ENCODE measurements at regions not wholly inside any gene's neighbourhood (a gene's known extent, or its start where the extent isn't known, plus 50 kb on each side); places are given as distances from the start of the nearest gene placed in this dataset.

GRCh38 chr4:14583331-14583730 is 418.9 kb upstream of the CPEB2 start:
- no peak overlapping the region for H3K27ac ChIP-seq (ENCODE audit: low read depth, low read length)

GRCh38 chr4:14583752-14584151 is 418.5 kb upstream of the CPEB2 start:
- Histone ChIP-seq H3K27ac (ENCODE audit: low read depth, low read length) (no peak overlapping the region), H3K9ac (ENCODE audit: low read length) (no peak overlapping the region), H3K4me1 (ENCODE audit: control insufficient read depth, insufficient read depth, low read length) (no peaks in the 10 kb centered on the region), H3K36me3 (ENCODE audit: control insufficient read depth, insufficient read depth, low read length) (no peaks in the 10 kb centered on the region), H3K4me3 (ENCODE audit: low read length) (no peak overlapping the region), H3K27me3 (ENCODE audit: control insufficient read depth, insufficient read depth, low read length) (no peaks in the 10 kb centered on the region)

More at GRCh38 chr4:14583331-14583730, 418.9 kb upstream of the CPEB2 start:
- Histone ChIP-seq H3K36me3 (ENCODE audit: control insufficient read depth, insufficient read depth, low read length) (no peaks in the 10 kb centered on the region), H3K4me1 (ENCODE audit: control insufficient read depth, insufficient read depth, low read length) (no peaks in the 10 kb centered on the region), H3K27me3 (ENCODE audit: control insufficient read depth, insufficient read depth, low read length) (no peaks in the 10 kb centered on the region), H3K4me3 (ENCODE audit: low read length) (no peak overlapping the region), H3K9ac (ENCODE audit: low read length) (no peak overlapping the region)

- Histone ChIP-seq H3K27ac (ENCODE audit: low read depth, low read length) (no peak overlapping the region), H3K9ac (ENCODE audit: low read length) (no peak overlapping the region), H3K27me3 (ENCODE audit: control insufficient read depth, insufficient read depth, low read length) (no peaks in the 10 kb centered on the region), H3K4me3 (ENCODE audit: low read length) (no peak overlapping the region), H3K4me1 (ENCODE audit: control insufficient read depth, insufficient read depth, low read length) (no peaks in the 10 kb centered on the region), H3K36me3 (ENCODE audit: control insufficient read depth, insufficient read depth, low read length) (no peaks in the 10 kb centered on the region)
Measured at GRCh38 chr4:14592950-14593349, 409.3 kb upstream of the CPEB2 start.

- no peaks in the 10 kb centered on the region for H3K27me3 ChIP-seq (ENCODE audit: control insufficient read depth, insufficient read depth, low read length)
- H3K4me1 ChIP-seq (ENCODE audit: control insufficient read depth, insufficient read depth, low read length), result no peaks in the 10 kb centered on the region
- no peak overlapping the region for H3K4me3 ChIP-seq (ENCODE audit: low read length)
- no peak overlapping the region for H3K9ac ChIP-seq (ENCODE audit: low read length)
- H3K36me3 ChIP-seq (ENCODE audit: control insufficient read depth, insufficient read depth, low read length), result no peaks in the 10 kb centered on the region
- H3K27ac ChIP-seq (ENCODE audit: low read depth, low read length), result no peak overlapping the region
Measured at GRCh38 chr4:14596028-14596427, 406.3 kb upstream of the CPEB2 start.

GRCh38 chr4:14596437-14596836 is 405.8 kb upstream of the CPEB2 start:
- H3K4me1 ChIP-seq (ENCODE audit: control insufficient read depth, insufficient read depth, low read length), result no peaks in the 10 kb centered on the region
- no peak overlapping the region for H3K27ac ChIP-seq (ENCODE audit: low read depth, low read length)
- H3K36me3 ChIP-seq (ENCODE audit: control insufficient read depth, insufficient read depth, low read length), result no peaks in the 10 kb centered on the region
- no peak overlapping the region for H3K9ac ChIP-seq (ENCODE audit: low read length)
- H3K4me3 ChIP-seq (ENCODE audit: low read length), result no peak overlapping the region
- H3K27me3 ChIP-seq (ENCODE audit: control insufficient read depth, insufficient read depth, low read length), result no peaks in the 10 kb centered on the region

GRCh38 chr4:14596904-14597303 is 405.4 kb upstream of the CPEB2 start:
- Histone ChIP-seq H3K9ac (ENCODE audit: low read length) (no peak overlapping the region), H3K27me3 (ENCODE audit: control insufficient read depth, insufficient read depth, low read length) (no peaks in the 10 kb centered on the region), H3K4me1 (ENCODE audit: control insufficient read depth, insufficient read depth, low read length) (no peaks in the 10 kb centered on the region), H3K27ac (ENCODE audit: low read depth, low read length) (no peak overlapping the region), H3K36me3 (ENCODE audit: control insufficient read depth, insufficient read depth, low read length) (no peaks in the 10 kb centered on the region), H3K4me3 (ENCODE audit: low read length) (no peak overlapping the region)

- H3K9ac ChIP-seq (ENCODE audit: low read length), result no peak overlapping the region
- no peak overlapping the region for H3K27ac ChIP-seq (ENCODE audit: low read depth, low read length)
- H3K4me3 ChIP-seq (ENCODE audit: low read length), result no peak overlapping the region
- H3K4me1 ChIP-seq (ENCODE audit: control insufficient read depth, insufficient read depth, low read length), result peaks cover 4% of the 10 kb centered on the region
- H3K27me3 ChIP-seq (ENCODE audit: control insufficient read depth, insufficient read depth, low read length), result no peaks in the 10 kb centered on the region
- no peaks in the 10 kb centered on the region for H3K36me3 ChIP-seq (ENCODE audit: control insufficient read depth, insufficient read depth, low read length)
Measured at GRCh38 chr4:14602206-14602605, 400.1 kb upstream of the CPEB2 start.

GRCh38 chr4:14607001-14607400 is 395.3 kb upstream of the CPEB2 start:
- peaks cover 7% of the 10 kb centered on the region for H3K4me1 ChIP-seq (ENCODE audit: control insufficient read depth, insufficient read depth, low read length)
- no peak overlapping the region for H3K9ac ChIP-seq (ENCODE audit: low read length)
- H3K36me3 ChIP-seq (ENCODE audit: control insufficient read depth, insufficient read depth, low read length), result no peaks in the 10 kb centered on the region
- no peak overlapping the region for H3K27ac ChIP-seq (ENCODE audit: low read depth, low read length)
- H3K27me3 ChIP-seq (ENCODE audit: control insufficient read depth, insufficient read depth, low read length), result no peaks in the 10 kb centered on the region
- no peak overlapping the region for H3K4me3 ChIP-seq (ENCODE audit: low read length)

- Histone ChIP-seq H3K27ac (ENCODE audit: low read depth, low read length) (no peak overlapping the region), H3K4me3 (ENCODE audit: low read length) (no peak overlapping the region), H3K9ac (ENCODE audit: low read length) (no peak overlapping the region), H3K36me3 (ENCODE audit: control insufficient read depth, insufficient read depth, low read length) (no peaks in the 10 kb centered on the region), H3K4me1 (ENCODE audit: control insufficient read depth, insufficient read depth, low read length) (peaks cover 7% of the 10 kb centered on the region), H3K27me3 (ENCODE audit: control insufficient read depth, insufficient read depth, low read length) (no peaks in the 10 kb centered on the region)
Measured at GRCh38 chr4:14607578-14607977, 394.7 kb upstream of the CPEB2 start.

- no peak overlapping the region for H3K27ac ChIP-seq (ENCODE audit: low read depth, low read length)
- no peak overlapping the region for H3K9ac ChIP-seq (ENCODE audit: low read length)
- H3K4me1 ChIP-seq (ENCODE audit: control insufficient read depth, insufficient read depth, low read length), result peaks cover 7% of the 10 kb centered on the region
- H3K27me3 ChIP-seq (ENCODE audit: control insufficient read depth, insufficient read depth, low read length), result no peaks in the 10 kb centered on the region
- H3K4me3 ChIP-seq (ENCODE audit: low read length), result no peak overlapping the region
- no peaks in the 10 kb centered on the region for H3K36me3 ChIP-seq (ENCODE audit: control insufficient read depth, insufficient read depth, low read length)
Measured at GRCh38 chr4:14608630-14609029, 393.7 kb upstream of the CPEB2 start.

- H3K27me3 ChIP-seq (ENCODE audit: control insufficient read depth, insufficient read depth, low read length), result no peaks in the 10 kb centered on the region
- no peaks in the 10 kb centered on the region for H3K36me3 ChIP-seq (ENCODE audit: control insufficient read depth, insufficient read depth, low read length)
- H3K9ac ChIP-seq (ENCODE audit: low read length), result no peak overlapping the region
- H3K27ac ChIP-seq (ENCODE audit: low read depth, low read length), result no peak overlapping the region
- no peak overlapping the region for H3K4me3 ChIP-seq (ENCODE audit: low read length)
- H3K4me1 ChIP-seq (ENCODE audit: control insufficient read depth, insufficient read depth, low read length), result no peaks in the 10 kb centered on the region
Measured at GRCh38 chr4:14614840-14615239, 387.4 kb upstream of the CPEB2 start.

- Histone ChIP-seq H3K4me1 (ENCODE audit: control insufficient read depth, insufficient read depth, low read length) (no peaks in the 10 kb centered on the region), H3K4me3 (ENCODE audit: low read length) (no peak overlapping the region), H3K27ac (ENCODE audit: low read depth, low read length) (no peak overlapping the region), H3K27me3 (ENCODE audit: control insufficient read depth, insufficient read depth, low read length) (no peaks in the 10 kb centered on the region), H3K9ac (ENCODE audit: low read length) (no peak overlapping the region), H3K36me3 (ENCODE audit: control insufficient read depth, insufficient read depth, low read length) (no peaks in the 10 kb centered on the region)
Measured at GRCh38 chr4:14615671-14616070, 386.6 kb upstream of the CPEB2 start.

GRCh38 chr4:14620567-14621141 is 381.6 kb upstream of the CPEB2 start:
- Histone ChIP-seq H3K27ac (ENCODE audit: low read depth, low read length) (no peak overlapping the region), H3K4me3 (ENCODE audit: low read length) (no peak overlapping the region), H3K4me1 (ENCODE audit: control insufficient read depth, insufficient read depth, low read length) (peaks cover 10% of the 10 kb centered on the region), H3K27me3 (ENCODE audit: control insufficient read depth, insufficient read depth, low read length) (no peaks in the 10 kb centered on the region), H3K9ac (ENCODE audit: low read length) (no peak overlapping the region), H3K36me3 (ENCODE audit: control insufficient read depth, insufficient read depth, low read length) (no peaks in the 10 kb centered on the region)

Measured in rectal smooth muscle tissue (tissue), 1 donor.